ENCODE measurements at regions not wholly inside any gene's neighbourhood (a gene's known extent, or its start where the extent isn't known, plus 50 kb on each side); places are given as distances from the start of the nearest gene placed in this dataset.
A peak's percentile ranks its signal among the peaks of the same experiment; 100 is the strongest.

DNA sequence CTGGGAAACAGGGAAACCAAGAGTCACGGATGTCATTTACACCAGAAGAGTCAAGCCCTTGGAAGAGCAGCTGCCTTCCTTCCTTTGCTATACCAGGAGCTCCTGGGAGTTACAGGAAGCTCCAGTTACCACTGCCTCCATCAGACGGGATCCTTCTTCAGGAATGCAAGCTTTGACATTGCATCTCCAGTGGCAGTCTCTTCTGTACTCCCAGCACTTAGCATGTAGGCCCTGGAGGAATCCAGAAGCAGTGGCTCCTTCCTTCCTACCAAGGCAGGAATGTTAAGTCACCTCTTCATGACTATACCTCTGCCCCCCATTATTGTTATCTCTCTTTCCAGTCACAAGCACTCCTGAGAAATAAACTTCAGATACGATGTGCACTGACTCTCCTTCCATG is 836.0 kb downstream of the MAFB start:
- H2AFZ ChIP-seq, result peak overlapping the region; percentile 19
- H3K9ac ChIP-seq, result no peak overlapping the region
- H3K4me1 ChIP-seq, result peaks cover 52% of the 10 kb centered on the region
- no peaks in the 10 kb centered on the region for H3K9me3 ChIP-seq (ENCODE audit: control insufficient read depth, low read length)
- H3K4me3 ChIP-seq (ENCODE audit: low read depth, low read length), result no peak overlapping the region
- H3K27ac ChIP-seq, result peak overlapping the region; percentile 7
- H3K36me3 ChIP-seq (ENCODE audit: control insufficient read depth, insufficient read depth, low read length), result no peaks in the 10 kb centered on the region
- H3K4me2 ChIP-seq (ENCODE audit: low read length), result no peak overlapping the region
- H3K79me2 ChIP-seq, result no peaks in the 10 kb centered on the region
- TF ChIP-seq, protein P1, sequence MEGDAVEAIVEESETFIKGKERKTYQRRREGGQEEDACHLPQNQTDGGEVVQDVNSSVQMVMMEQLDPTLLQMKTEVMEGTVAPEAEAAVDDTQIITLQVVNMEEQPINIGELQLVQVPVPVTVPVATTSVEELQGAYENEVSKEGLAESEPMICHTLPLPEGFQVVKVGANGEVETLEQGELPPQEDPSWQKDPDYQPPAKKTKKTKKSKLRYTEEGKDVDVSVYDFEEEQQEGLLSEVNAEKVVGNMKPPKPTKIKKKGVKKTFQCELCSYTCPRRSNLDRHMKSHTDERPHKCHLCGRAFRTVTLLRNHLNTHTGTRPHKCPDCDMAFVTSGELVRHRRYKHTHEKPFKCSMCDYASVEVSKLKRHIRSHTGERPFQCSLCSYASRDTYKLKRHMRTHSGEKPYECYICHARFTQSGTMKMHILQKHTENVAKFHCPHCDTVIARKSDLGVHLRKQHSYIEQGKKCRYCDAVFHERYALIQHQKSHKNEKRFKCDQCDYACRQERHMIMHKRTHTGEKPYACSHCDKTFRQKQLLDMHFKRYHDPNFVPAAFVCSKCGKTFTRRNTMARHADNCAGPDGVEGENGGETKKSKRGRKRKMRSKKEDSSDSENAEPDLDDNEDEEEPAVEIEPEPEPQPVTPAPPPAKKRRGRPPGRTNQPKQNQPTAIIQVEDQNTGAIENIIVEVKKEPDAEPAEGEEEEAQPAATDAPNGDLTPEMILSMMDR (IDR thresholded peaks at IDR 0.05), result no peak
- H3K27me3 ChIP-seq (ENCODE audit: control insufficient read depth, insufficient read depth, low read length), result no peaks in the 10 kb centered on the region

DNA sequence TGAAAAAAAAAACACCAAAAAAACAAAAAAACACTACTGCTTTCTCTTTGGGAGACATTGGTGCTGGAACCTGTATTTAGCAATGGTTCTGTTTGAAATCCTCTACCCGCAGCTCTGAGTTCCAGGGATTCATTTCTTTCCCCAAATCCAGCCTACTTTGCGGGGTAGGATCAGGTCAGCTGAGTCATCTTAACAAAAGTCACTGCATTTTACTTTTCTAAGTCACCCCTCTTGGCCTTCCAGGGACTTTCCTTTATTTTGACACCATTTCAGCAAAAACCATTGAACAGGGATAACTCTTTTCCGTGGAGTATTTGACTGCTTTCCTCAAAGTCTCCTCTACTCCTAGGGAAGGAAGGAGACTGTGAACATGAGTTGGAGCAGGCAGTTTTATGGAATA is 837.6 kb downstream of the MAFB start:
- Histone ChIP-seq H3K36me3 (ENCODE audit: control insufficient read depth, insufficient read depth, low read length) (no peaks in the 10 kb centered on the region), H3K27ac (peak overlapping the region; percentile 89), H3K9ac (no peak overlapping the region), H3K27me3 (ENCODE audit: control insufficient read depth, insufficient read depth, low read length) (no peaks in the 10 kb centered on the region), H3K79me2 (no peaks in the 10 kb centered on the region), H3K9me3 (ENCODE audit: control insufficient read depth, low read length) (no peaks in the 10 kb centered on the region), H3K4me3 (ENCODE audit: low read depth, low read length) (no peak overlapping the region), H3K4me2 (ENCODE audit: low read length) (no peak overlapping the region), H3K4me1 (peaks cover 39% of the 10 kb centered on the region), H2AFZ (peak overlapping the region; percentile 75)
- TF ChIP-seq, protein P1 (IDR thresholded peaks at IDR 0.05), result no peak

DNA sequence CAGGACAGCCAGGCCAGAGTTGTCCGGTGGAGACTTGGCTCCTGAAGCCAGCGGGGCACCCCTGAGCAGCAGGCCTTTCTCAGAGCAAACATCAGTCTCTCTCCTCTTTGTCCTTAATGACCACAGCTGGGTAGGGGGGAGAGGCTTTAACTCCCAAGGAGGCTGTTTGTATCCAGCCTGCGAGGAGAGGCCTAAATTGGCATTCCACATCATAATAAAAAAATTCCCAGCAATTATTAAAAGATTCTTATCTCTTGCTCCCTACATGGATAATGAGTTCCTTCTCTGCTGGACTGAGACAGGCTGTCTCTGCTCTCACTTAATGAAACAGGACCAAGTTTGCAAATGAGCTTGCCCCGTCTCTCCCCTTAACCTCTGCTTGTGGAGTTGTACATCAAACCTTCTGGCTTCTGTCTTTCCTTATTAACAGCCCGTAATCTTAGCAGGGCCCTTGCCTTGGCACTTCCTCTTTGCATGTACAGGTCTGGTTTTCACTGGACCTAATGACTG is 838.2 kb downstream of the MAFB start:
- no peak overlapping the region for H3K9ac ChIP-seq
- no peak overlapping the region for H3K4me2 ChIP-seq (ENCODE audit: low read length)
- no peaks in the 10 kb centered on the region for H3K36me3 ChIP-seq (ENCODE audit: control insufficient read depth, insufficient read depth, low read length)
- peak overlapping the region; percentile 75 for H2AFZ ChIP-seq
- peaks cover 37% of the 10 kb centered on the region for H3K4me1 ChIP-seq
- H3K9me3 ChIP-seq (ENCODE audit: control insufficient read depth, low read length), result no peaks in the 10 kb centered on the region
- H3K27ac ChIP-seq, result peak overlapping the region; percentile 89
- H3K27me3 ChIP-seq (ENCODE audit: control insufficient read depth, insufficient read depth, low read length), result no peaks in the 10 kb centered on the region
- no peaks in the 10 kb centered on the region for H3K79me2 ChIP-seq
- H3K4me3 ChIP-seq (ENCODE audit: low read depth, low read length), result no peak overlapping the region
- TF ChIP-seq, protein P1 (IDR thresholded peaks at IDR 0.05), result no peak

DNA sequence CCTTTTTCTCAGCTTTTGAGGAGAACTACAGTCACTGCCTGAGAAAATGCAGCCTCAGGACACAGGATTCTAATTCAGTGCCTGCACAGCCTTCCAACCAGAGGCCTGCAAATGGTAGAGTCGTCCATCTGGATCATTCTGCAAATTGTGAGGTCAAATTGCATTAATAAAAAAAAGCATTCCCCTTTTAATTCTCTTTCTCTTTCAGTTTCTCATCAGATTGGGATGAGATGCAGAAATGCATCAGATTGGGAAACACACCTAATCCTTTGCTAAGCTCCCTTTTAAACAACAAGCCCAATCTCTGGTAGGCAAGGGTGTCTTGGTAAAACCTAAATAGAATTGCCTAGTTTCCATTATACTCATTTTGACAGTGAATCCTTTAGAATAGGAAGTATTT is 838.8 kb downstream of the MAFB start:
- no peak overlapping the region for H3K9ac ChIP-seq
- no peaks in the 10 kb centered on the region for H3K9me3 ChIP-seq (ENCODE audit: control insufficient read depth, low read length)
- peak overlapping the region; percentile 89 for H3K27ac ChIP-seq
- H3K4me1 ChIP-seq, result peaks cover 40% of the 10 kb centered on the region
- no peaks in the 10 kb centered on the region for H3K36me3 ChIP-seq (ENCODE audit: control insufficient read depth, insufficient read depth, low read length)
- no peaks in the 10 kb centered on the region for H3K79me2 ChIP-seq
- no peak overlapping the region for H3K4me3 ChIP-seq (ENCODE audit: low read depth, low read length)
- TF ChIP-seq, protein P1 (IDR thresholded peaks at IDR 0.05), result no peak
- no peaks in the 10 kb centered on the region for H3K27me3 ChIP-seq (ENCODE audit: control insufficient read depth, insufficient read depth, low read length)
- H2AFZ ChIP-seq, result peak overlapping the region; percentile 75
- H3K4me2 ChIP-seq (ENCODE audit: low read length), result no peak overlapping the region

DNA sequence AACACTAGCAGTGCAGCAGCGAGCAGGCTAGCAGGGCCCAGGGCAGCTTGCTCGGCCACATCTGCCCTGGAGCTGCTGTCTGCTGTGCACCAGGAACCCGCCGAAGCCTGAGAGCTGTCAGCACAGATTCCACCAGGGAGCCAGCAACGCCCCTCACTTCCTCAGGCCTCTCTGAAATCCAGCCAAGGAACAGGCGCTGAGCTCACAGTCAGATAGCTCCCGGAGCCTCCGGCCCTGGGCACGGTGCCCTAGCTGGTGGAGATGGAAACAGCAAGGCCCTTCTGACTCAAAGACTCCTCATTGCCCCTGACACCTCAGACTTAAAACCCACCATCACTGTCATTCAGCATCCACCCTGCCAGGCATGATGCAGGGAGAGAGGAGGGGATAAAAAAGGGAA is 839.4 kb downstream of the MAFB start:
- H3K27ac ChIP-seq, result peak overlapping the region; percentile 89
- no peaks in the 10 kb centered on the region for H3K79me2 ChIP-seq
- peak overlapping the region; percentile 75 for H2AFZ ChIP-seq
- no peak overlapping the region for H3K4me3 ChIP-seq (ENCODE audit: low read depth, low read length)
- no peaks in the 10 kb centered on the region for H3K36me3 ChIP-seq (ENCODE audit: control insufficient read depth, insufficient read depth, low read length)
- H3K9me3 ChIP-seq (ENCODE audit: control insufficient read depth, low read length), result no peaks in the 10 kb centered on the region
- H3K9ac ChIP-seq, result peak overlapping the region; percentile 20
- peaks cover 44% of the 10 kb centered on the region for H3K4me1 ChIP-seq
- H3K27me3 ChIP-seq (ENCODE audit: control insufficient read depth, insufficient read depth, low read length), result no peaks in the 10 kb centered on the region
- TF ChIP-seq, protein P1 (IDR thresholded peaks at IDR 0.05), result no peak
- peak overlapping the region; percentile 20 for H3K4me2 ChIP-seq (ENCODE audit: low read length)

Measured in parathyroid adenoma (tissue), 2 donors.